ENCODE measurements at regions not wholly inside any gene's neighbourhood (a gene's known extent, or its start where the extent isn't known, plus 50 kb on each side); places are given as distances from the start of the nearest gene placed in this dataset.

DNA sequence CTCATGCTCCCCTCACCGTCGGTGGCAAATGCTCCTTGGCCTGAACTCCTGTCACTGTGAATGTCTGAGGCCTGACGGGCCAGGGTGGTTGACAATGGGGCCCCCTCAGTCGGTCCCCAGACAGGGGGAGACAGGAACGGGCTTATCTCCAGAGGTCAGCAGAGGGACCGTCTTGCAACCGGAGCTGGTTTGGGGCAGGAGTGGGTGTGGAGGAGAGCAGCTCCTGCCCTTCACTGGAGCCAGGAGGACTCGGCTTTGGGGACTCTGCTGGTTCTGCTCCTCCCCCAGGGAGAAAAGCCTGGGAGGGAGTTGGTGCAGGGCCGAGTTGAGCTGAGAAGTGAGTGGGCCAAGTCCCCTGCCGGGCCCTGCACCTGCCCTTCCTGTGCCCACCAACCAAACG, 354.4 kb downstream of the BRD1 start:
- H3K9me3 ChIP-seq (ENCODE audit: control insufficient read depth, insufficient read depth, low read length): peaks cover 40% of the 10 kb centered on the region
- no peak overlapping the region for H3K4me2 ChIP-seq (ENCODE audit: low read depth, low read length)
- H2AK9ac ChIP-seq (replicated peaks; ENCODE audit: low read depth, low read length, poor library complexity): no peak overlapping the region
- H4K5ac ChIP-seq (ENCODE audit: low read depth, low read length): no peak overlapping the region
- no peak overlapping the region for H2BK15ac ChIP-seq (ENCODE audit: low read depth, low read length)
- H3K9ac ChIP-seq (ENCODE audit: low read depth, low read length): no peak overlapping the region
- intact Hi-C loops (cut with micrococcal nuclease): no loop called here
- ChIA-PET POLR2A (ENCODE audit: unreplicated experiment) (no interaction called here), CTCF (no interaction called here)
- no peaks in the 10 kb centered on the region for H3K79me1 ChIP-seq (ENCODE audit: low read depth in 1 of 2, low read length in 2 of 2)
- H3K56ac ChIP-seq (ENCODE audit: extremely low read depth, insufficient read depth, low read length): no peak overlapping the region
- no peak overlapping the region for H4K8ac ChIP-seq (ENCODE audit: low read depth in 2 of 2, low read length in 2 of 2)
- no peak overlapping the region for H3K27ac ChIP-seq (ENCODE audit: insufficient read depth, low read length)
- no peak overlapping the region for H2BK5ac ChIP-seq (ENCODE audit: low read depth, low read length, poor library complexity, severe bottlenecking)
- H2BK120ac ChIP-seq (ENCODE audit: low read depth, low read length): no peak overlapping the region
- no peak overlapping the region for H2BK20ac ChIP-seq (ENCODE audit: low read depth, low read length)
- H2AFZ ChIP-seq (replicated peaks; ENCODE audit: low read length, poor library complexity): no peak overlapping the region
- in situ Hi-C loops (cut with MboI; ENCODE audit: low sequenced_read_pairs): no loop called here
- no peak for ATAC-seq (ENCODE audit: low read depth)
- no peak overlapping the region for H3K4ac ChIP-seq (ENCODE audit: low read depth, low read length)
- no CpG with 5 or more reads among the region's 11 CpGs for WGBS, 2 experiments (ENCODE audit: extremely low coverage in 2 of 2, insufficient read length in 1 of 2)
- H3K4me1 ChIP-seq (ENCODE audit: control insufficient read depth, insufficient read depth, low read length): no peaks in the 10 kb centered on the region
- H3K18ac ChIP-seq (ENCODE audit: low read depth, low read length): no peak overlapping the region
- H3K23ac ChIP-seq (ENCODE audit: low read depth, low read length): no peak overlapping the region
- DNase-seq: no peak
- dilution Hi-C loops (cut with HindIII; ENCODE audit: low sequenced_read_pairs, unreplicated experiment): no loop called here
- no peak overlapping the region for H4K91ac ChIP-seq (ENCODE audit: insufficient read depth, low read depth, low read length)
- H3K36me3 ChIP-seq (ENCODE audit: control insufficient read depth, insufficient read depth, low read length): no peaks in the 10 kb centered on the region
- H4K20me1 ChIP-seq (ENCODE audit: insufficient read depth, low read length): no peaks in the 10 kb centered on the region
- no peak overlapping the region for H3K14ac ChIP-seq (replicated peaks; ENCODE audit: low read depth, low read length)
- no peak overlapping the region for H2AK5ac ChIP-seq (ENCODE audit: low read depth, low read length)
- no peak overlapping the region for H3K4me3 ChIP-seq (ENCODE audit: insufficient read depth, low read depth, low read length)
- BruUV-seq (replicated peaks): no TSS peak
- TF ChIP-seq BHLHE40 (IDR thresholded peaks at IDR 0.05; ENCODE audit: low read depth, low read length) (no peak), RAD21 (IDR thresholded peaks at IDR 0.05; ENCODE audit: low read length) (no peak), FOS (IDR thresholded peaks at IDR 0.05; ENCODE audit: low read depth, low read length) (no peak), RCOR1 (IDR thresholded peaks at IDR 0.05; ENCODE audit: insufficient replicate concordance, low read length) (no peak), CEBPB (IDR thresholded peaks at IDR 0.05; ENCODE audit: low read depth, low read length) (no peak), CHD1 (IDR thresholded peaks at IDR 0.05; ENCODE audit: low read depth, low read length) (no peak), RFX5 (IDR thresholded peaks at IDR 0.05; ENCODE audit: low read depth, low read length) (no peak), NFE2L2 (IDR thresholded peaks at IDR 0.05; ENCODE audit: low read depth, low read length) (no peak), POLR2A (IDR thresholded peaks at IDR 0.05; ENCODE audit: low read depth, low read length) (no peak)
- TF ChIP-seq, protein P1, sequence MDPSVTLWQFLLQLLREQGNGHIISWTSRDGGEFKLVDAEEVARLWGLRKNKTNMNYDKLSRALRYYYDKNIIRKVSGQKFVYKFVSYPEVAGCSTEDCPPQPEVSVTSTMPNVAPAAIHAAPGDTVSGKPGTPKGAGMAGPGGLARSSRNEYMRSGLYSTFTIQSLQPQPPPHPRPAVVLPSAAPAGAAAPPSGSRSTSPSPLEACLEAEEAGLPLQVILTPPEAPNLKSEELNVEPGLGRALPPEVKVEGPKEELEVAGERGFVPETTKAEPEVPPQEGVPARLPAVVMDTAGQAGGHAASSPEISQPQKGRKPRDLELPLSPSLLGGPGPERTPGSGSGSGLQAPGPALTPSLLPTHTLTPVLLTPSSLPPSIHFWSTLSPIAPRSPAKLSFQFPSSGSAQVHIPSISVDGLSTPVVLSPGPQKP (IDR thresholded peaks at IDR 0.05; ENCODE audit: borderline replicate concordance, low read depth, low read length): no peak
- no peaks in the 10 kb centered on the region for H3K9me1 ChIP-seq (ENCODE audit: insufficient read depth, low read length)
- H3K27me3 ChIP-seq (ENCODE audit: control insufficient read depth, insufficient read depth, low read length): no peaks in the 10 kb centered on the region

Data from IMR-90 (cell line).